B cell (primary cell): ENCODE measurements at regions not wholly inside any gene's neighbourhood (a gene's known extent, or its start where the extent isn't known, plus 50 kb on each side); places are given as distances from the start of the nearest gene placed in this dataset.

ENCODE experiments used
- ATAC-seq: fragments of 200-7000 bp; cut with Tn5 transposase; one replicate; pipeline ENCODE4 v1.10.0; 2021; ENCODE audit warnings: low read depth, mild to moderate bottlenecking, moderate number of reproducible peaks, moderate library complexity
- CTCF ChIA-PET: fragments of 350-600 bp; sonication (Branson Sonifier 250); formaldehyde crosslinking; loops from one replicate; lab custom pipeline; 2021; ENCODE audit warnings: antibody characterized with exemption, inconsistent platforms; lab: Charles Lee
- POLR2A ChIA-PET: fragments of 350-600 bp; sonication (Branson Sonifier 250); formaldehyde crosslinking; loops from one replicate; lab custom pipeline; 2021; ENCODE audit warnings: antibody characterized with exemption; lab: Charles Lee
- DNase-seq: peaks from one replicate; pipeline ENCODE4 v3.0.0; 2013
- H2AFZ ChIP-seq: 2 replicates; pipeline ENCODE4 v1.6.1; 2012; ENCODE audit warnings: mild to moderate bottlenecking, low read depth, low read length; ENCODE audit not compliant: insufficient read depth, poor library complexity, severe bottlenecking
- H3K27ac ChIP-seq, 2 donors: 1 replicate in 1 of 2; 2 replicates in 1 of 2; pipeline ENCODE4 v1.5.1; 2012 to 2013; ENCODE audit warnings: low read length in 2 of 2, mild to moderate bottlenecking in 2 of 2, moderate library complexity in 1 of 2
- H3K27me3 ChIP-seq, 4 experiments: fragments of 200-600 bp in 1 of 4; sonication (generic) in 1 of 4; replicated peaks in 1 of 4; 1 replicate in 2 of 4; 2 replicates in 2 of 4; pipeline versions ENCODE4 v1.6.1 to v1.7.0; 2013 to 2016; ENCODE audit warnings: low read length in 3 of 4, mild to moderate bottlenecking in 2 of 4, mixed read lengths in 1 of 4, moderate library complexity in 1 of 4; ENCODE audit not compliant: insufficient read depth in 4 of 4, control insufficient read depth in 3 of 4; ENCODE audit errors: control extremely low read depth in 1 of 4
- H3K36me3 ChIP-seq, 2 experiments: replicated peaks in 1 of 2; 1 replicate in 1 of 2; 2 replicates in 1 of 2; pipeline versions ENCODE4 v1.6.1 to v1.7.1; 2013; ENCODE audit warnings: low read length in 1 of 2; ENCODE audit not compliant: insufficient read depth in 2 of 2, control insufficient read depth in 1 of 2; ENCODE audit errors: control extremely low read depth in 1 of 2, extremely low read depth in 1 of 2
- H3K4me1 ChIP-seq, 2 donors: fragments of 200-600 bp in 1 of 2; sonication (generic) in 1 of 2; 1 replicate in 1 of 2; 2 replicates in 1 of 2; pipeline versions ENCODE4 v1.5.1 to v1.6.1; 2013 to 2017; ENCODE audit warnings: low read length in 2 of 2; ENCODE audit not compliant: control insufficient read depth in 2 of 2, insufficient read depth in 2 of 2
- H3K4me2 ChIP-seq: replicated peaks from 2 replicates; pipeline ENCODE3; 2012; ENCODE audit warnings: mild to moderate bottlenecking, low read depth, low read length; ENCODE audit not compliant: poor library complexity, severe bottlenecking
- H3K4me3 ChIP-seq, 5 experiments: fragments of 200-600 bp in 1 of 5; sonication (generic) in 1 of 5; 1 replicate in 3 of 5; 2 replicates in 2 of 5; pipeline versions ENCODE4 v1.5.1 to v1.7.0; 2011 to 2016; ENCODE audit warnings: low read length in 4 of 5, mild to moderate bottlenecking in 4 of 5, low read depth in 2 of 5, control low read depth in 1 of 5, moderate library complexity in 1 of 5; ENCODE audit not compliant: insufficient read depth in 1 of 5; ENCODE audit errors: control extremely low read depth in 1 of 5, extremely low read depth in 1 of 5
- H3K79me2 ChIP-seq: fragments of 200-600 bp; sonication (generic); one replicate; pipeline ENCODE4 v1.6.0; 2016; ENCODE audit warnings: low read length; ENCODE audit not compliant: control insufficient read depth, insufficient read depth
- H3K9ac ChIP-seq: fragments of 200-600 bp; sonication (generic); 2 replicates; pipeline ENCODE4 v1.6.1; 2017; ENCODE audit warnings: mild to moderate bottlenecking, low read length, moderate library complexity
- H3K9me3 ChIP-seq, 3 donors: one replicate each; pipeline versions ENCODE4 v1.6.1 to v1.7.1; 2013; ENCODE audit warnings: low read length in 2 of 3; ENCODE audit not compliant: control insufficient read depth in 2 of 3, insufficient read depth in 1 of 3; ENCODE audit errors: control extremely low read depth in 1 of 3
- H4K20me1 ChIP-seq: 2 replicates; pipeline ENCODE4 v1.6.0; 2012; ENCODE audit warnings: mild to moderate bottlenecking, low read length; ENCODE audit not compliant: insufficient read depth, control insufficient read depth, poor library complexity, severe bottlenecking
- H3K27ac Mint-ChIP-seq: one replicate; pipeline ENCODE4 v1.8.0; 2021; ENCODE audit warnings: mixed read lengths
- H3K27me3 Mint-ChIP-seq: one replicate; pipeline ENCODE4 v1.8.0; 2021; ENCODE audit warnings: mixed read lengths
- H3K4me1 Mint-ChIP-seq: one replicate; pipeline ENCODE4 v1.8.0; 2021; ENCODE audit warnings: mixed read lengths
- H3K4me3 Mint-ChIP-seq: one replicate; pipeline ENCODE4 v1.8.0; 2021; ENCODE audit warnings: mixed read lengths
- H3K9me3 Mint-ChIP-seq: one replicate; pipeline ENCODE4 v1.8.0; 2022; ENCODE audit warnings: mixed read lengths; ENCODE audit not compliant: insufficient read depth
- CTCF ChIP-seq: fragments of 200-600 bp; IDR thresholded peaks from one replicate; pipeline ENCODE4 v1.8.0; 2022; ENCODE audit warnings: antibody characterized with exemption, mild to moderate bottlenecking
- EZH2 ChIP-seq: IDR thresholded peaks from 2 replicates; pipeline ENCODE4 v1.6.1; 2012; ENCODE audit warnings: borderline replicate concordance, low read depth, mild to moderate bottlenecking, moderate library complexity, low read length; ENCODE audit not compliant: insufficient read depth, poor library complexity, severe bottlenecking
- WGBS: methylation state at CpG from one replicate; pipeline ENCODE4 v1.1.5; 2013; ENCODE audit warnings: missing lambda C conversion rate; ENCODE audit not compliant: insufficient coverage; 5-methylcytosine and 5-hydroxymethylcytosine counted together
- intact Hi-C: fragments of 100-400 bp; cut with micrococcal nuclease; formaldehyde crosslinking; loops from one replicate; pipeline ENCODE4 v1.10.0; 2022

- no peak for DNase-seq
- Histone ChIP-seq H3K4me2 (no peak overlapping the region), H3K27me3 (no peaks in the 10 kb centered on the region), H3K4me1 (no peaks in the 10 kb centered on the region), H2AFZ (no peak overlapping the region), H4K20me1 (no peaks in the 10 kb centered on the region), H3K4me3 (no peak overlapping the region), H3K36me3 (no peaks in the 10 kb centered on the region), H3K9ac (no peak overlapping the region), H3K27ac (no peak overlapping the region), H3K9me3 (no peaks in the 10 kb centered on the region), H3K79me2 (no peaks in the 10 kb centered on the region)
- Mint-ChIP-seq H3K27me3 (no peaks in the 10 kb centered on the region), H3K4me3 (no peak overlapping the region), H3K27ac (no peak overlapping the region), H3K4me1 (no peaks in the 10 kb centered on the region), H3K9me3 (no peaks in the 10 kb centered on the region)
- WGBS = no CpG with 5 or more reads among the region's 3 CpGs
- no peak for ATAC-seq
- no peak for TF ChIP-seq EZH2
- TF ChIP-seq CTCF = no peak
- ChIA-PET POLR2A (no interaction called here), CTCF (no interaction called here)
- intact Hi-C loops = no loop called here
These were observed 679.8 kb upstream of the KLHL1 start for GRCh38 chr13:70788074-70788473.

- ChIA-PET POLR2A (no interaction called here), CTCF (no interaction called here)
- no peaks in the 10 kb centered on the region for H3K27me3 ChIP-seq
- H3K79me2 ChIP-seq = no peaks in the 10 kb centered on the region
- ATAC-seq (no peak), DNase-seq (no peak)
- intact Hi-C loops = no loop called here
- Mint-ChIP-seq H3K4me1 (no peaks in the 10 kb centered on the region), H3K4me3 (no peak overlapping the region), H3K27ac (no peak overlapping the region), H3K27me3 (no peaks in the 10 kb centered on the region), H3K9me3 (no peaks in the 10 kb centered on the region)
- no peak overlapping the region for H3K9ac ChIP-seq
- H3K27ac ChIP-seq = no peak overlapping the region
- H3K9me3 ChIP-seq = no peaks in the 10 kb centered on the region
- WGBS = no CpG with 5 or more reads among the region's 3 CpGs
- no peak overlapping the region for H3K4me3 ChIP-seq
- H3K36me3 ChIP-seq = no peaks in the 10 kb centered on the region
- H3K4me2 ChIP-seq = no peak overlapping the region
- no peaks in the 10 kb centered on the region for H4K20me1 ChIP-seq
- H2AFZ ChIP-seq = no peak overlapping the region
- H3K4me1 ChIP-seq = no peaks in the 10 kb centered on the region
- no peak for TF ChIP-seq EZH2
- TF ChIP-seq CTCF = no peak
These were observed 676.1 kb upstream of the KLHL1 start for GRCh38 chr13:70784207-70784989.
